ENCODE measurements at regions not wholly inside any gene's neighbourhood (a gene's known extent, or its start where the extent isn't known, plus 50 kb on each side); places are given as distances from the start of the nearest gene placed in this dataset.
"Not testable (repeated sequence)": the region's sequence is repeated elsewhere in the genome, so short reads cannot be mapped to it uniquely, and the experiment has no call there.

- H3K27ac ChIP-seq, result no peak overlapping the region
- TF ChIP-seq CTCF (IDR thresholded peaks at IDR 0.05), result no peak
- TF ChIP-seq ZFX (IDR thresholded peaks at IDR 0.05; ENCODE audit: borderline replicate concordance), result no peak
Observed at GRCh38 chrX:88944661-88945060, 197.6 kb downstream of the CPXCR1 start.

GRCh38 chrX:88956059-88956458, 209.0 kb downstream of the CPXCR1 start:
- not testable (repeated sequence) for H3K27ac ChIP-seq

GRCh38 chrX:88977835-88978234, 230.8 kb downstream of the CPXCR1 start:
- H3K27ac ChIP-seq, result no peak overlapping the region
- no peak for TF ChIP-seq ZFX (IDR thresholded peaks at IDR 0.05; ENCODE audit: borderline replicate concordance)
- no peak for TF ChIP-seq CTCF (IDR thresholded peaks at IDR 0.05)

GRCh38 chrX:88982183-88982582, 235.2 kb downstream of the CPXCR1 start:
- TF ChIP-seq CTCF (IDR thresholded peaks at IDR 0.05) (no peak), ZFX (IDR thresholded peaks at IDR 0.05; ENCODE audit: borderline replicate concordance) (no peak)
- no peak overlapping the region for H3K27ac ChIP-seq

GRCh38 chrX:88982933-88983332, 235.9 kb downstream of the CPXCR1 start:
- H3K27ac ChIP-seq, result no peak overlapping the region
- TF ChIP-seq CTCF (IDR thresholded peaks at IDR 0.05), result no peak
- no peak for TF ChIP-seq ZFX (IDR thresholded peaks at IDR 0.05; ENCODE audit: borderline replicate concordance)

- no peak for TF ChIP-seq ZFX (IDR thresholded peaks at IDR 0.05; ENCODE audit: borderline replicate concordance)
- TF ChIP-seq CTCF (IDR thresholded peaks at IDR 0.05), result no peak
- no peak overlapping the region for H3K27ac ChIP-seq
Observed at GRCh38 chrX:88988796-88989195, 241.8 kb downstream of the CPXCR1 start.

- H3K27ac ChIP-seq, result no peak overlapping the region
- TF ChIP-seq CTCF (IDR thresholded peaks at IDR 0.05) (no peak), ZFX (IDR thresholded peaks at IDR 0.05; ENCODE audit: borderline replicate concordance) (no peak)
Observed at GRCh38 chrX:88990882-88991582, 244.0 kb downstream of the CPXCR1 start.

Measured in 22Rv1 (cell line).